SU-DHL-6 (cell line): ENCODE measurements at regions not wholly inside any gene's neighbourhood (a gene's known extent, or its start where the extent isn't known, plus 50 kb on each side); places are given as distances from the start of the nearest gene placed in this dataset.

Source experiments
- H2AFZ ChIP-seq: fragments of 200-600 bp; sonication (generic); 2 replicates; pipeline ENCODE4 v1.6.1; 2014; ENCODE audit warnings: low read depth, mild to moderate bottlenecking, moderate library complexity, mixed read lengths, antibody characterized with exemption, low read length; ENCODE audit not compliant: severe bottlenecking
- H3F3A ChIP-seq: fragments of 200-600 bp; shearing (Covaris generic); 2 replicates; pipeline ENCODE4 v1.6.0; 2016; ENCODE audit warnings: antibody characterized with exemption, mild to moderate bottlenecking; ENCODE audit not compliant: insufficient read depth
- H3K27ac ChIP-seq: fragments of 200-600 bp; sonication (generic); 2 replicates; pipeline ENCODE4 v1.5.1; 2016; ENCODE audit warnings: low read depth, mild to moderate bottlenecking, low read length, moderate library complexity, mixed read lengths
- H3K27me3 ChIP-seq: fragments of 200-600 bp; sonication (generic), shearing (Covaris generic); 2 replicates; pipeline ENCODE4 v1.6.0; 2014; ENCODE audit warnings: mild to moderate bottlenecking, low read length
- H3K36me3 ChIP-seq: fragments of 200-600 bp; sonication (generic); 2 replicates; pipeline ENCODE4 v1.6.1; 2014; ENCODE audit warnings: mild to moderate bottlenecking, low read length, mixed read lengths
- H3K4me2 ChIP-seq: fragments of 300-600, 200-600 bp; shearing (Covaris generic), sonication (generic); 2 replicates; pipeline ENCODE4 v1.6.0; 2014; ENCODE audit warnings: low read length, low read depth, mild to moderate bottlenecking; ENCODE audit not compliant: poor library complexity, severe bottlenecking
- H3K4me3 ChIP-seq: fragments of 200-600 bp; sonication (generic); 2 replicates; pipeline ENCODE4 v1.5.1; 2014; ENCODE audit warnings: antibody characterized with exemption, low read length, mild to moderate bottlenecking, mixed read lengths; ENCODE audit not compliant: insufficient read depth, poor library complexity, severe bottlenecking
- H3K79me2 ChIP-seq: fragments of 200-600 bp; sonication (generic); 2 replicates; pipeline ENCODE4 v1.6.1; 2014; ENCODE audit warnings: mild to moderate bottlenecking, low read length, moderate library complexity; ENCODE audit not compliant: insufficient read depth
- H3K9ac ChIP-seq: fragments of 200-600 bp; sonication (generic); 2 replicates; pipeline ENCODE4 v1.7.0; 2014; ENCODE audit warnings: mild to moderate bottlenecking, low read length
- H3K9me2 ChIP-seq: fragments of 200-600 bp; sonication (generic); replicated peaks from 2 replicates; pipeline ENCODE4 v1.6.1; 2014; ENCODE audit warnings: low read length; ENCODE audit not compliant: insufficient read depth
- H3K9me3 ChIP-seq: fragments of 200-600 bp; sonication (generic); 2 replicates; pipeline ENCODE4 v1.6.1; 2014; ENCODE audit warnings: low read length, mixed read lengths; ENCODE audit not compliant: insufficient read depth
- H4K20me1 ChIP-seq: fragments of 200-600 bp; sonication (generic); 2 replicates; pipeline ENCODE4 v1.6.1; 2014; ENCODE audit warnings: low read depth, mild to moderate bottlenecking, antibody characterized with exemption, low read length, moderate library complexity, mixed read lengths
- EZH2phosphoT487 ChIP-seq: fragments of 200-600 bp; sonication (generic), shearing (Covaris generic); conservative IDR thresholded peaks from 2 replicates; pipeline ENCODE4 v1.6.1; 2018; ENCODE audit warnings: mild to moderate bottlenecking, antibody characterized with exemption, low read length, moderate library complexity, mixed read lengths
- TF ChIP-seq, protein P1 (sequence below): fragments of 200-600 bp; sonication (generic); IDR thresholded peaks from one replicate; pipeline ENCODE4 v1.5.1; 2017; ENCODE audit warnings: antibody characterized with exemption, mild to moderate bottlenecking, low read length, moderate library complexity; ENCODE audit not compliant: insufficient read depth, poor library complexity, severe bottlenecking

- Histone ChIP-seq H4K20me1 (no peaks in the 10 kb centered on the region), H3K27ac (no peak overlapping the region), H3K36me3 (no peaks in the 10 kb centered on the region), H3K79me2 (no peaks in the 10 kb centered on the region), H3K4me2 (no peak overlapping the region), H3F3A (no peaks in the 10 kb centered on the region), H3K9me2 (no peaks in the 10 kb centered on the region), H3K9me3 (no peaks in the 10 kb centered on the region), H2AFZ (no peak overlapping the region), H3K27me3 (no peaks in the 10 kb centered on the region), H3K4me3 (no peak overlapping the region), H3K9ac (no peak overlapping the region)
- TF ChIP-seq, protein P1, sequence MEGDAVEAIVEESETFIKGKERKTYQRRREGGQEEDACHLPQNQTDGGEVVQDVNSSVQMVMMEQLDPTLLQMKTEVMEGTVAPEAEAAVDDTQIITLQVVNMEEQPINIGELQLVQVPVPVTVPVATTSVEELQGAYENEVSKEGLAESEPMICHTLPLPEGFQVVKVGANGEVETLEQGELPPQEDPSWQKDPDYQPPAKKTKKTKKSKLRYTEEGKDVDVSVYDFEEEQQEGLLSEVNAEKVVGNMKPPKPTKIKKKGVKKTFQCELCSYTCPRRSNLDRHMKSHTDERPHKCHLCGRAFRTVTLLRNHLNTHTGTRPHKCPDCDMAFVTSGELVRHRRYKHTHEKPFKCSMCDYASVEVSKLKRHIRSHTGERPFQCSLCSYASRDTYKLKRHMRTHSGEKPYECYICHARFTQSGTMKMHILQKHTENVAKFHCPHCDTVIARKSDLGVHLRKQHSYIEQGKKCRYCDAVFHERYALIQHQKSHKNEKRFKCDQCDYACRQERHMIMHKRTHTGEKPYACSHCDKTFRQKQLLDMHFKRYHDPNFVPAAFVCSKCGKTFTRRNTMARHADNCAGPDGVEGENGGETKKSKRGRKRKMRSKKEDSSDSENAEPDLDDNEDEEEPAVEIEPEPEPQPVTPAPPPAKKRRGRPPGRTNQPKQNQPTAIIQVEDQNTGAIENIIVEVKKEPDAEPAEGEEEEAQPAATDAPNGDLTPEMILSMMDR, result no peak
- no peak for TF ChIP-seq EZH2phosphoT487
Observed at GRCh38 chr7:131610007-131610406, 53.6 kb upstream of the PODXL start.

DNA sequence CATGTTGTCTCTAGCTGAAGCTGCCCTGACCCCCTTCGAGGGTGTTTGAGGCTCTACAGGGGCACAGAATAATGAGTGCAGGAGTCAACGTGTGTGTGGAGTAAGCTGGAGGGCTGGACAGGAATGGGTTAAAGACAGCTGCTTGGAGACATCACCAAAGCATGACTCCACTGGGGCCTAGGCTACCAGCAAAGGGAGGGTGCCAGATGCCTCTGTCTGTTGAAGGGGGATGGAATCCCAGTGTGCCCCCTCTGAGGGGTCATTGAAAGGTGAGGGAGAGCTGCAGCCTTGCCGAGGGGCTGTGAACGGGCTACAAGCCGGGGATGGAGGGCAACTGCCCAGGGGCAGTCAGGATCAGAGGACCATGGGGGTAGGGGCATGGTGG lies 51.7 kb upstream of the PODXL start:
- Histone ChIP-seq H3K9me3 (no peaks in the 10 kb centered on the region), H4K20me1 (no peaks in the 10 kb centered on the region), H3K27me3 (no peaks in the 10 kb centered on the region), H3K36me3 (no peaks in the 10 kb centered on the region), H3K9me2 (no peaks in the 10 kb centered on the region), H3K4me2 (no peak overlapping the region), H3F3A (no peaks in the 10 kb centered on the region), H3K79me2 (no peaks in the 10 kb centered on the region), H2AFZ (no peak overlapping the region), H3K9ac (no peak overlapping the region), H3K27ac (no peak overlapping the region), H3K4me3 (no peak overlapping the region)
- no peak for TF ChIP-seq EZH2phosphoT487
- TF ChIP-seq, protein P1, result no peak

GRCh38 chr7:131607291-131608115 lies 51.1 kb upstream of the PODXL start:
- Histone ChIP-seq H3K36me3 (no peaks in the 10 kb centered on the region), H3K79me2 (no peaks in the 10 kb centered on the region), H2AFZ (no peak overlapping the region), H3K27ac (no peak overlapping the region), H3F3A (no peaks in the 10 kb centered on the region), H3K4me3 (no peak overlapping the region), H3K9me3 (no peaks in the 10 kb centered on the region), H3K27me3 (no peaks in the 10 kb centered on the region), H4K20me1 (no peaks in the 10 kb centered on the region), H3K9me2 (no peaks in the 10 kb centered on the region), H3K4me2 (no peak overlapping the region), H3K9ac (no peak overlapping the region)
- no peak for TF ChIP-seq EZH2phosphoT487
- TF ChIP-seq, protein P1, result no peak
